Breast epithelium (tissue), 4 donors: ENCODE measurements at regions not wholly inside any gene's neighbourhood (a gene's known extent, or its start where the extent isn't known, plus 50 kb on each side); places are given as distances from the start of the nearest gene placed in this dataset.
A peak's percentile ranks its signal among the peaks of the same experiment; 100 is the strongest.

Experiments used
- DNase-seq, 2 donors: peaks; one replicate each; pipeline ENCODE4 v3.0.0-alpha.2; 2019; ENCODE audit warnings: low spot score in 2 of 2
- H3K27ac ChIP-seq, 2 donors: fragments of 200-600 bp; sonication (generic) in 1 of 2; one replicate each; pipeline ENCODE4 v1.5.1; 2016 to 2019; ENCODE audit warnings: mild to moderate bottlenecking in 1 of 2
- H3K27me3 ChIP-seq, 2 donors: fragments of 200-600 bp; sonication (generic) in 1 of 2; one replicate each; pipeline versions ENCODE4 v1.5.1 to v1.6.0; 2017 to 2019; ENCODE audit warnings: control low read depth in 1 of 2, mild to moderate bottlenecking in 1 of 2
- H3K36me3 ChIP-seq: fragments of 200-600 bp; one replicate; pipeline ENCODE4 v1.5.1; 2019
- H3K4me1 ChIP-seq, 2 donors: fragments of 200-600 bp; sonication (generic); one replicate each; pipeline ENCODE4 v1.5.1; 2016 to 2019; ENCODE audit warnings: control low read depth in 1 of 2
- H3K4me3 ChIP-seq, 3 donors: fragments of 200-600 bp; sonication (generic); 1 replicate in 2 of 3; 2 replicates in 1 of 3; pipeline ENCODE4 v1.5.1; 2016 to 2019; ENCODE audit warnings: mild to moderate bottlenecking in 3 of 3, moderate library complexity in 2 of 3
- H3K9me3 ChIP-seq, 2 donors: fragments of 200-600 bp; sonication (generic) in 1 of 2; one replicate each; pipeline ENCODE4 v1.5.1; 2016 to 2019; ENCODE audit warnings: control low read depth in 1 of 2
- CTCF ChIP-seq, 3 donors: fragments of 450-650 bp; IDR thresholded peaks; one replicate each; pipeline ENCODE4 v1.5.1; 2016 to 2017; ENCODE audit warnings: antibody characterized with exemption in 3 of 3, mild to moderate bottlenecking in 3 of 3, moderate library complexity in 3 of 3
- POLR2A ChIP-seq: fragments of 450-650 bp; IDR thresholded peaks from one replicate; pipeline ENCODE4 v1.6.1; 2016; ENCODE audit warnings: antibody characterized with exemption, mild to moderate bottlenecking, moderate library complexity
- POLR2AphosphoS5 ChIP-seq, 3 donors: sonication (generic); formaldehyde crosslinking; IDR thresholded peaks; one replicate each; pipeline ENCODE4 v1.6.1; 2017; ENCODE audit warnings: antibody characterized with exemption in 3 of 3
- intact Hi-C: fragments of 100-400 bp; cut with DNase I; formaldehyde crosslinking; loops from one replicate; pipeline ENCODE4 v1.15.1; 2023; ENCODE audit warnings: low total_unique reads

- no peak for DNase-seq
- Histone ChIP-seq H3K9me3 (no peaks in the 10 kb centered on the region), H3K36me3 (no peaks in the 10 kb centered on the region), H3K4me3 (no peak overlapping the region), H3K27ac (no peak overlapping the region), H3K4me1 (no peaks in the 10 kb centered on the region), H3K27me3 (peaks cover 0 to 30% of the 10 kb centered on the region in 2 donors)
- TF ChIP-seq POLR2AphosphoS5 (IDR thresholded peaks at IDR 0.05) (no peak), POLR2A (no peak), CTCF (IDR thresholded peaks at IDR 0.05) (no peak)
- intact Hi-C loops: no loop called here
Measured at GRCh38 chr22:49586873-49587272, 240.8 kb downstream of the BRD1 start.

- DNase-seq: peak in 1 of 2 donors; percentile 45
- Histone ChIP-seq H3K27ac (no peak overlapping the region), H3K27me3 (peaks cover 0 to 30% of the 10 kb centered on the region in 2 donors), H3K36me3 (no peaks in the 10 kb centered on the region), H3K4me1 (no peaks in the 10 kb centered on the region), H3K9me3 (peaks cover 0 to 2% of the 10 kb centered on the region in 2 donors), H3K4me3 (no peak overlapping the region)
- TF ChIP-seq POLR2A (no peak), CTCF (IDR thresholded peaks at IDR 0.05) (no peak), POLR2AphosphoS5 (IDR thresholded peaks at IDR 0.05) (no peak)
- intact Hi-C loops: no loop called here
Measured at GRCh38 chr22:49586244-49586748, 241.4 kb downstream of the BRD1 start.

GRCh38 chr22:49585461-49586243, 242.0 kb downstream of the BRD1 start:
- no peak for DNase-seq
- H3K4me1 ChIP-seq: no peaks in the 10 kb centered on the region
- TF ChIP-seq CTCF (IDR thresholded peaks at IDR 0.05): no peak
- no peak for TF ChIP-seq POLR2A
- TF ChIP-seq POLR2AphosphoS5 (IDR thresholded peaks at IDR 0.05): no peak

GRCh38 chr22:49583886-49584505, 243.7 kb downstream of the BRD1 start:
- intact Hi-C loops: no loop called here
- Histone ChIP-seq H3K4me3 (no peak overlapping the region), H3K4me1 (no peaks in the 10 kb centered on the region), H3K27me3 (peaks cover 0 to 19% of the 10 kb centered on the region in 2 donors), H3K36me3 (no peaks in the 10 kb centered on the region), H3K9me3 (peaks cover 10 to 17% of the 10 kb centered on the region in 2 donors), H3K27ac (no peak overlapping the region)
- TF ChIP-seq POLR2AphosphoS5 (IDR thresholded peaks at IDR 0.05) (no peak), POLR2A (no peak), CTCF (IDR thresholded peaks at IDR 0.05) (no peak)
- no peak for DNase-seq

More at GRCh38 chr22:49585461-49586243, 242.0 kb downstream of the BRD1 start:
- Histone ChIP-seq H3K9me3 (peaks cover 0 to 7% of the 10 kb centered on the region in 2 donors), H3K27me3 (peaks cover 0 to 30% of the 10 kb centered on the region in 2 donors), H3K36me3 (no peaks in the 10 kb centered on the region), H3K4me3 (no peak overlapping the region), H3K27ac (no peak overlapping the region)
- intact Hi-C loops: no loop called here

GRCh38 chr22:49583341-49583740, 244.3 kb downstream of the BRD1 start:
- Histone ChIP-seq H3K27ac (no peak overlapping the region), H3K9me3 (peaks cover 13 to 17% of the 10 kb centered on the region in 2 donors), H3K27me3 (peaks cover 0 to 15% of the 10 kb centered on the region in 2 donors), H3K4me3 (no peak overlapping the region), H3K36me3 (no peaks in the 10 kb centered on the region), H3K4me1 (no peaks in the 10 kb centered on the region)
- no peak for TF ChIP-seq CTCF (IDR thresholded peaks at IDR 0.05)
- intact Hi-C loops: no loop called here
- no peak for DNase-seq
